AG10803 (cell line): ENCODE measurements at regions not wholly inside any gene's neighbourhood (a gene's known extent, or its start where the extent isn't known, plus 50 kb on each side); places are given as distances from the start of the nearest gene placed in this dataset.

Source experiments
- DNase-seq: peaks from one replicate; pipeline ENCODE4 v3.0.0; 2010; ENCODE audit warnings: low read depth
- H3K4me3 ChIP-seq: 2 replicates; pipeline ENCODE4 v1.5.1; 2011; ENCODE audit warnings: mild to moderate bottlenecking, low read length, control low read depth
- CTCF ChIP-seq: conservative IDR thresholded peaks from 2 replicates; pipeline ENCODE4 v1.5.1; 2011; ENCODE audit warnings: mild to moderate bottlenecking, low read length, control low read depth, inconsistent platforms

DNA sequence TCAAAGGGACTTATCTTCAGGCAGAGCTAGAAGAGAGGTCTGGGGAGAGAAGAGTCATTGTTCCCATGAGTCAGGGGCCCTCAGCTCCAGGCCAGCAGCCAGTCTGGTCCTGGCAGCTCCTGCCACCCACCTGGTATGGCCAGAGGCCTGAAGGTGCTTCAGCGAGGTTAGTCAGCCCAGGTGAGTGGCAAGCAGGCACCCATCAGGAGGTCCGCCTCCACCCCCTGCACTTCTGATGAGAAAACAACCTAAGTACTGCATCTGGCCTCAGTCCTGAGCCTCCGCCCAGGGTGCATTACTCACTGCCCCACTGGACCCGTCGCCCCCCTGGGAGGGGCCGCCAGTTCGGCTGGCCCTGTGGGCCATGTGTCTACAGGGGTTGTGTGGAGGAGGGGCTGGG, 130.2 kb downstream of the INHBB start:
- no peak overlapping the region for H3K4me3 ChIP-seq
- DNase-seq: no peak
- no peak for TF ChIP-seq CTCF

GRCh38 chr2:120477198-120477597, 131.3 kb downstream of the INHBB start:
- no peak for DNase-seq
- TF ChIP-seq CTCF: no peak
- no peak overlapping the region for H3K4me3 ChIP-seq

DNA sequence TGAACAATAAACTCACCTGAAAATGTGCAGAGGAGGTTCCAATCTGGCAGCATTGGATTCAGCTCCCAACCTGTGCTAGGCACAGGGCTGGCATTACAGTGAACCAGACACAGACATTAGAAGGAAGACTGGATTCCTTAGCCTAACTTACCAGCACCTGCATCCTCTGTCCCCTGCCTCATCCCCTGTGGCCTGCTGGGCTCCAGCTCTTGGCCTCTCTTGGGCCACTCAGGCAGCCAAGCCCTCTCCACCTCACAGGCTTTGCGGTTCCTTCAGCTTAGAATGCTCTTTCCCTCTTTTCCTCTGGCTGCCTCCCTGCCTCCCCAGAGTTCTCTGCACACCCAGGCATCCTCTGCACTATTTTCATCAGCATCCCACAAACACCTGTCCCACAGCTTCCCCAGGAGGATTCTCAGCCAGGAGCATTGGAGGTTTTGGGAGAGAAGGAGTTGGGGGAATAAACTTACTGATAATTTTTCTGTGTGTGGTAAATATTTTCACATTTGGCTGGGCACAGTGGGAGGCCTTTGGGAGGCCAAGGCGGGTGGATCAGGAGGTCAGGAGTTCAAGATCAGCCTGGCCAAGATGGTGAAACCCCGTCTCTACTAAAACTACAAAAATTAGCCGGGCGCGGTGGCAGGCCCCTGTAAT, 132.0 kb downstream of the INHBB start:
- no peak overlapping the region for H3K4me3 ChIP-seq
- TF ChIP-seq CTCF: no peak
- DNase-seq: no peak

DNA sequence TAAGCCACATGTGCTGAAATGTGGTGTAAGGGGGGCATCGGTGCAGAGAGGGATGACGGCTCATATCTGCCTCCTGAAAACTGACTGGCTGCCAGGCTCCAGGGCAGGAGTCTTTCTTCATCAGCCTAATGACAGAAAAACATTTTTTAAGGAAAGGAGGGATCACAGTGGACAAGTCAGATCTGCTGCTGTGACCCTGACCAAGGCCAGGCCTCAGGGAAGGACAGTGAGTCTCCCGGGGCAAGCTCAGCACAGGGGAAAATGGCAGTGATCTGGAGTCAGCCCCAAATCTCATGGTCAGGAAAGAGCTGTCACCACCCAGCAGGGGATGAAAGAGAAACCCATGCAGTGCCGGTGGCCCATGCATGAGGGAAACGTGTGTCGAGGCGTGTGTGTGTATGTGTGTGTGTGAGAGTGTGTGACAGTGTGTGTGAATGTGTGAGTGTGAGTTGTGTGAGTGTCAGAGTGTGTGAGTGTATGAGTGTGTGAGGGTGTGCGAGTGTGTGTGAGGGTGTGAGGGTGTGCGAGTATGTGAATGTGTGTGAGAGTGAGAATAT, 134.5 kb downstream of the INHBB start:
- H3K4me3 ChIP-seq: no peak overlapping the region
- TF ChIP-seq CTCF: no peak
- DNase-seq: no peak

GRCh38 chr2:120480903-120481445, 135.0 kb downstream of the INHBB start:
- H3K4me3 ChIP-seq: no peak overlapping the region
- DNase-seq: no peak
- no peak for TF ChIP-seq CTCF

GRCh38 chr2:120481446-120482194, 135.7 kb downstream of the INHBB start:
- TF ChIP-seq CTCF: no peak
- no peak overlapping the region for H3K4me3 ChIP-seq
- DNase-seq: no peak

- DNase-seq: no peak
- no peak overlapping the region for H3K4me3 ChIP-seq
- no peak for TF ChIP-seq CTCF
Measured at GRCh38 chr2:120482334-120482733, 136.4 kb downstream of the INHBB start.
